ENCODE measurements at regions not wholly inside any gene's neighbourhood (a gene's known extent, or its start where the extent isn't known, plus 50 kb on each side); places are given as distances from the start of the nearest gene placed in this dataset.

DNA sequence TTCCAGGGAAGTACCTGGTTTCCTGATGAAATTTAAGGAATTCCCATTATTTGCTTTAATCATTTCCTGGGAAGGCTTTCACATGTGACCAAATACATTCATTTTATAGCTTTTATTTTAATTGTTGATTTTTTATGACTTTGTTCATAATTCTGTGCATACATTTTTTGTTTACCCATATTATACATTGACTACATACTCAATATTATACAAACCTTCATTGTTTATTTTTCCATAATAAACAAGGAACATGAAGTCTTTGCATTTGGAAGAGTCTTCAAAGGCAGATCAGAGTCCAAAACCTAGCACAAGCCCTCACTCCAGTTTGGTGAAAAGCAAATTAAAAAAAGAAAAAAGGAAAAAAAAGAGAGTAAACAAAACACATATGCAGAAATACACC is 218.3 kb upstream of the NRIP1 start:
- TF ChIP-seq, protein P1, sequence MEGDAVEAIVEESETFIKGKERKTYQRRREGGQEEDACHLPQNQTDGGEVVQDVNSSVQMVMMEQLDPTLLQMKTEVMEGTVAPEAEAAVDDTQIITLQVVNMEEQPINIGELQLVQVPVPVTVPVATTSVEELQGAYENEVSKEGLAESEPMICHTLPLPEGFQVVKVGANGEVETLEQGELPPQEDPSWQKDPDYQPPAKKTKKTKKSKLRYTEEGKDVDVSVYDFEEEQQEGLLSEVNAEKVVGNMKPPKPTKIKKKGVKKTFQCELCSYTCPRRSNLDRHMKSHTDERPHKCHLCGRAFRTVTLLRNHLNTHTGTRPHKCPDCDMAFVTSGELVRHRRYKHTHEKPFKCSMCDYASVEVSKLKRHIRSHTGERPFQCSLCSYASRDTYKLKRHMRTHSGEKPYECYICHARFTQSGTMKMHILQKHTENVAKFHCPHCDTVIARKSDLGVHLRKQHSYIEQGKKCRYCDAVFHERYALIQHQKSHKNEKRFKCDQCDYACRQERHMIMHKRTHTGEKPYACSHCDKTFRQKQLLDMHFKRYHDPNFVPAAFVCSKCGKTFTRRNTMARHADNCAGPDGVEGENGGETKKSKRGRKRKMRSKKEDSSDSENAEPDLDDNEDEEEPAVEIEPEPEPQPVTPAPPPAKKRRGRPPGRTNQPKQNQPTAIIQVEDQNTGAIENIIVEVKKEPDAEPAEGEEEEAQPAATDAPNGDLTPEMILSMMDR (IDR thresholded peaks at IDR 0.05; ENCODE audit: borderline replicate concordance, extremely low read depth, low read length, poor library complexity, severe bottlenecking): no peak
- no peak for TF ChIP-seq EZH2 (IDR thresholded peaks at IDR 0.05; ENCODE audit: borderline replicate concordance, low read depth, low read length, severe bottlenecking)

Measured in DND-41 (cell line).